ENCODE measurements at regions not wholly inside any gene's neighbourhood (a gene's known extent, or its start where the extent isn't known, plus 50 kb on each side); places are given as distances from the start of the nearest gene placed in this dataset.

GRCh38 chr19:33963514-33963913, 166.8 kb downstream of the KCTD15 start:
- no peak for DNase-seq (ENCODE audit: low spot score)
- TF ChIP-seq, protein P1, sequence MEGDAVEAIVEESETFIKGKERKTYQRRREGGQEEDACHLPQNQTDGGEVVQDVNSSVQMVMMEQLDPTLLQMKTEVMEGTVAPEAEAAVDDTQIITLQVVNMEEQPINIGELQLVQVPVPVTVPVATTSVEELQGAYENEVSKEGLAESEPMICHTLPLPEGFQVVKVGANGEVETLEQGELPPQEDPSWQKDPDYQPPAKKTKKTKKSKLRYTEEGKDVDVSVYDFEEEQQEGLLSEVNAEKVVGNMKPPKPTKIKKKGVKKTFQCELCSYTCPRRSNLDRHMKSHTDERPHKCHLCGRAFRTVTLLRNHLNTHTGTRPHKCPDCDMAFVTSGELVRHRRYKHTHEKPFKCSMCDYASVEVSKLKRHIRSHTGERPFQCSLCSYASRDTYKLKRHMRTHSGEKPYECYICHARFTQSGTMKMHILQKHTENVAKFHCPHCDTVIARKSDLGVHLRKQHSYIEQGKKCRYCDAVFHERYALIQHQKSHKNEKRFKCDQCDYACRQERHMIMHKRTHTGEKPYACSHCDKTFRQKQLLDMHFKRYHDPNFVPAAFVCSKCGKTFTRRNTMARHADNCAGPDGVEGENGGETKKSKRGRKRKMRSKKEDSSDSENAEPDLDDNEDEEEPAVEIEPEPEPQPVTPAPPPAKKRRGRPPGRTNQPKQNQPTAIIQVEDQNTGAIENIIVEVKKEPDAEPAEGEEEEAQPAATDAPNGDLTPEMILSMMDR (IDR thresholded peaks at IDR 0.05; ENCODE audit: extremely low read depth, insufficient read depth, missing control alignments), result no peak
- in situ Hi-C loops (cut with MboI; ENCODE audit: low pct_unique_long_range_greater_than_20kb, low sequenced_read_pairs, unreplicated experiment), result no loop called here

DNA sequence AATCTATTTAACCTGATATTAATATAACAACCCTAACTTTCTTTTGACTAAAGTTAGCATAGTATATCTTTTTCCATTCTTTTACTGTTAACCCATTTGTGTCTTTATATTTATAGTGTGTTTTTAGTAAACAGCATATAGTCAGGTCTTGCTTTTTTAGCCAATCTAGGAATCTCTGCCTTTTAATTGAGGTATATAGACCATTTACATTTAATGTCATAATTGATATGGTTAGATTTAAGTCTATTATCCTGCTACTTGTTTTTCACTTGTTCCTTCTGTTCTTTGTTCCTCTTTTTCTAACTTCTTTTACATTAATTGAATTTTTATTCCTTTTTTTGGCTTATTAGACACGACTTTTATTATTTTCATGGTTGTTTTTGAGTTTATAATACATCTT, 174.4 kb downstream of the KCTD15 start:
- in situ Hi-C loops (cut with MboI; ENCODE audit: low pct_unique_long_range_greater_than_20kb, low sequenced_read_pairs, unreplicated experiment), result no loop called here
- no peak for DNase-seq (ENCODE audit: low spot score)
- TF ChIP-seq, protein P1 (IDR thresholded peaks at IDR 0.05; ENCODE audit: extremely low read depth, insufficient read depth, missing control alignments), result no peak

- no peak for DNase-seq (ENCODE audit: low spot score)
- TF ChIP-seq, protein P1 (IDR thresholded peaks at IDR 0.05; ENCODE audit: extremely low read depth, insufficient read depth, missing control alignments), result no peak
- in situ Hi-C loops (cut with MboI; ENCODE audit: low pct_unique_long_range_greater_than_20kb, low sequenced_read_pairs, unreplicated experiment), result no loop called here
These were observed 181.4 kb downstream of the KCTD15 start for GRCh38 chr19:33977756-33978685.

- in situ Hi-C loops (cut with MboI; ENCODE audit: low pct_unique_long_range_greater_than_20kb, low sequenced_read_pairs, unreplicated experiment), result no loop called here
- TF ChIP-seq, protein P1 (IDR thresholded peaks at IDR 0.05; ENCODE audit: extremely low read depth, insufficient read depth, missing control alignments), result no peak
- DNase-seq (ENCODE audit: low spot score), result no peak
These were observed 186.0 kb downstream of the KCTD15 start for GRCh38 chr19:33982706-33983105.

DNA sequence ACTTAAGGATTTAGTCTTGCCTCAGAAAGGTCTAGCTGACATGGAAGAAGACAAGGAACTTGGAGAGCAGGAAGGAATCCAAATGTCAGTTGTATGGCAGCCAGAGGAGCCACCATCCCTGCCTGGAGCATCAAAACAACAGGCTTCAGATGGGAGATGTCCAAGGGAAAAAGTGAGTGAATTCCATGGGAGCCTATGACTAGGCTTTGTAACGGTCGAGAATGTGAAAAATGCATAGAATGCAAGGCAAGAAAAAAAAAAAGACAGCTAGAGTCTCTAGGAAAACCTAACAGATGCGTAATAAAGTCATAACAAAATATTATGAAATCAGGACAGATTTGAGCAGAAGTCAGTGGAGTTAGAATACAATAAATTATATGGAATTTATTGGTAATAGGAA, 183.7 kb upstream of the LSM14A start:
- DNase-seq (ENCODE audit: low spot score), result no peak
- in situ Hi-C loops (cut with MboI; ENCODE audit: low pct_unique_long_range_greater_than_20kb, low sequenced_read_pairs, unreplicated experiment), result no loop called here

GRCh38 chr19:33997690-33998089, 174.6 kb upstream of the LSM14A start:
- TF ChIP-seq, protein P1 (IDR thresholded peaks at IDR 0.05; ENCODE audit: extremely low read depth, insufficient read depth, missing control alignments), result no peak
- in situ Hi-C loops (cut with MboI; ENCODE audit: low pct_unique_long_range_greater_than_20kb, low sequenced_read_pairs, unreplicated experiment), result no loop called here

More for the DNA sequence above, 183.7 kb upstream of the LSM14A start:
- TF ChIP-seq, protein P1 (IDR thresholded peaks at IDR 0.05; ENCODE audit: extremely low read depth, insufficient read depth, missing control alignments), result no peak

More at GRCh38 chr19:33997690-33998089, 174.6 kb upstream of the LSM14A start:
- DNase-seq (ENCODE audit: low spot score), result no peak
